ENCODE measurements at regions not wholly inside any gene's neighbourhood (a gene's known extent, or its start where the extent isn't known, plus 50 kb on each side); places are given as distances from the start of the nearest gene placed in this dataset.
A peak's percentile ranks its signal among the peaks of the same experiment; 100 is the strongest.

- WGBS, 5 donors, result 35 to 65% (median 38%) methylated on average over 10 of the region's 10 CpGs
- H3K27ac ChIP-seq, result no peak overlapping the region
- H3K9me3 ChIP-seq, result no peaks in the 10 kb centered on the region
- DNase-seq, result peak in 1 of 2 donors; percentile 82
- H3K36me3 ChIP-seq, result no peaks in the 10 kb centered on the region
- no peak overlapping the region for H3K4me3 ChIP-seq
- TF ChIP-seq EP300 (IDR thresholded peaks at IDR 0.05) (no peak), POLR2A (IDR thresholded peaks at IDR 0.05) (no peak), POLR2AphosphoS5 (IDR thresholded peaks at IDR 0.05) (no peak)
- TF ChIP-seq, protein P1, sequence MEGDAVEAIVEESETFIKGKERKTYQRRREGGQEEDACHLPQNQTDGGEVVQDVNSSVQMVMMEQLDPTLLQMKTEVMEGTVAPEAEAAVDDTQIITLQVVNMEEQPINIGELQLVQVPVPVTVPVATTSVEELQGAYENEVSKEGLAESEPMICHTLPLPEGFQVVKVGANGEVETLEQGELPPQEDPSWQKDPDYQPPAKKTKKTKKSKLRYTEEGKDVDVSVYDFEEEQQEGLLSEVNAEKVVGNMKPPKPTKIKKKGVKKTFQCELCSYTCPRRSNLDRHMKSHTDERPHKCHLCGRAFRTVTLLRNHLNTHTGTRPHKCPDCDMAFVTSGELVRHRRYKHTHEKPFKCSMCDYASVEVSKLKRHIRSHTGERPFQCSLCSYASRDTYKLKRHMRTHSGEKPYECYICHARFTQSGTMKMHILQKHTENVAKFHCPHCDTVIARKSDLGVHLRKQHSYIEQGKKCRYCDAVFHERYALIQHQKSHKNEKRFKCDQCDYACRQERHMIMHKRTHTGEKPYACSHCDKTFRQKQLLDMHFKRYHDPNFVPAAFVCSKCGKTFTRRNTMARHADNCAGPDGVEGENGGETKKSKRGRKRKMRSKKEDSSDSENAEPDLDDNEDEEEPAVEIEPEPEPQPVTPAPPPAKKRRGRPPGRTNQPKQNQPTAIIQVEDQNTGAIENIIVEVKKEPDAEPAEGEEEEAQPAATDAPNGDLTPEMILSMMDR (IDR thresholded peaks at IDR 0.05), result no peak
- H3K27me3 ChIP-seq, result peaks cover 0 to 57% (median 0%) of the 10 kb centered on the region in 3 donors
- peaks cover 0 to 10% (median 0%) of the 10 kb centered on the region in 4 donors for H3K4me1 ChIP-seq
- intact Hi-C loops (cut with DNase I; ENCODE audit: low total_unique reads), result no loop called here
Measured at GRCh38 chr22:49087198-49087597, 740.5 kb downstream of the BRD1 start.

- Histone ChIP-seq H3K27ac (no peak overlapping the region), H3K36me3 (no peaks in the 10 kb centered on the region), H3K9me3 (no peaks in the 10 kb centered on the region), H3K27me3 (peaks cover 0 to 53% (median 0%) of the 10 kb centered on the region in 3 donors), H3K4me1 (peaks cover 0 to 10% (median 0%) of the 10 kb centered on the region in 4 donors), H3K4me3 (no peak overlapping the region)
- intact Hi-C loops (cut with DNase I; ENCODE audit: low total_unique reads), result no loop called here
- no peak for TF ChIP-seq POLR2AphosphoS5 (IDR thresholded peaks at IDR 0.05)
- no peak for TF ChIP-seq EP300 (IDR thresholded peaks at IDR 0.05)
- TF ChIP-seq, protein P1 (IDR thresholded peaks at IDR 0.05), result no peak
- no peak for TF ChIP-seq POLR2A (IDR thresholded peaks at IDR 0.05)
- 71 to 85% (median 81%) methylated on average over 12 of the region's 12 CpGs for WGBS, 5 donors
- no peak for DNase-seq
Measured at GRCh38 chr22:49086606-49087157, 741.0 kb downstream of the BRD1 start.

- 39 to 58% (median 55%) methylated on average over 13 of the region's 13 CpGs for WGBS, 5 donors
- DNase-seq, result no peak
- Histone ChIP-seq H3K4me1 (peaks cover 0 to 10% (median 0%) of the 10 kb centered on the region in 4 donors), H3K9me3 (no peaks in the 10 kb centered on the region), H3K4me3 (no peak overlapping the region), H3K36me3 (no peaks in the 10 kb centered on the region), H3K27ac (no peak overlapping the region), H3K27me3 (peaks cover 0 to 51% (median 0%) of the 10 kb centered on the region in 3 donors)
- no peak for TF ChIP-seq EP300 (IDR thresholded peaks at IDR 0.05)
- TF ChIP-seq POLR2A (IDR thresholded peaks at IDR 0.05), result no peak
- no peak for TF ChIP-seq POLR2AphosphoS5 (IDR thresholded peaks at IDR 0.05)
- TF ChIP-seq, protein P1 (IDR thresholded peaks at IDR 0.05), result no peak
- intact Hi-C loops (cut with DNase I; ENCODE audit: low total_unique reads), result no loop called here
Measured at GRCh38 chr22:49086181-49086580, 741.5 kb downstream of the BRD1 start.

GRCh38 chr22:49084206-49084605 lies 743.5 kb downstream of the BRD1 start:
- no peak for DNase-seq
- TF ChIP-seq POLR2A (IDR thresholded peaks at IDR 0.05) (no peak), POLR2AphosphoS5 (IDR thresholded peaks at IDR 0.05) (no peak), EP300 (IDR thresholded peaks at IDR 0.05) (no peak)
- TF ChIP-seq, protein P1 (IDR thresholded peaks at IDR 0.05), result no peak
- Histone ChIP-seq H3K36me3 (no peaks in the 10 kb centered on the region), H3K4me1 (peaks cover 0 to 10% (median 0%) of the 10 kb centered on the region in 4 donors), H3K27ac (no peak overlapping the region), H3K4me3 (no peak overlapping the region), H3K27me3 (peaks cover 0 to 59% (median 0%) of the 10 kb centered on the region in 3 donors), H3K9me3 (no peaks in the 10 kb centered on the region)
- intact Hi-C loops (cut with DNase I; ENCODE audit: low total_unique reads), result no loop called here
- 67 to 85% (median 81%) methylated on average over 5 to 8 of the region's 8 CpGs for WGBS, 5 donors
